ENCODE measurements at regions not wholly inside any gene's neighbourhood (a gene's known extent, or its start where the extent isn't known, plus 50 kb on each side); places are given as distances from the start of the nearest gene placed in this dataset.
"Not testable (repeated sequence)": the region's sequence is repeated elsewhere in the genome, so short reads cannot be mapped to it uniquely, and the experiment has no call there.

GRCh38 chr5:36531401-36531800, 75.0 kb upstream of the SLC1A3 start:
- no peak for DNase-seq

DNA sequence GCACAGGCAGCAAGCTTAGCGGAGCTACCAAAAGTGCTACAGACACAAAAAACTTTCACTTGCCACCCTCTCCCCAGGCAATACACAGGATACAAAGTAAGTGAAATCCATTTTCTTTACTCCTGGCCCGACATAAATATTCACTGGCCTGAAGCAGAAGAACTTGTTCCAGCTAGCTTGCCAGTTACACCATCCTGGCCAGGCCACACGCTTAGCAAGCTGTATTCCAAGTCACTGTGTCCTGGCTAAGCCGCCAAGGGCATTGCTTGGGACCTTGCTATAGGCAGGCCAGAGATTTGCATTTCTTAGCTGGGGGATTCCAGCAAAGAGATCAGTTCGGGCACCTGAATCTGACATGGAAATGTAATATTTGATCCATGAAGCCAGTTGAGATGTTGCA, 71.0 kb upstream of the SLC1A3 start:
- no peak for DNase-seq

- no peak for DNase-seq
Measured at GRCh38 chr5:36535859-36536615, 70.4 kb upstream of the SLC1A3 start.

DNA sequence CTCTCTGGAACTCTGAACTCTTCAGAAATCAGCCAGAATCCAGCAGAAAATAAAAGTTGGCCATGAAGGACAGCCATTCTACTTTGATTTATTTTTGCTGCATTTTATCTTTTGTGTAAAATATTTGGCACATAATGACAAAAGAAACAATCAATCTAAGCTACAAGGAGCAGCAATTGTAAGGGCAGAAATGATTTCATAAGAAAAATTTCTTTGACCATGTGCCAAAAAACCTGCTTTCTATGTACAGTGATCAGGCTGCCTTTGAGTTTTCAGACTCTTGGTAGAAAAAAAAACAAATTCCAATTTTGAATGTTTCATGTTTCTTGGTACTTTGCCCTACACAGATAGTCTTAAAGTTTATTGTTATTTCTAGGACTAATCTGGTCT, 69.8 kb upstream of the SLC1A3 start:
- DNase-seq: no peak

- DNase-seq: no peak
Measured at GRCh38 chr5:36537724-36538123, 68.7 kb upstream of the SLC1A3 start.

GRCh38 chr5:36552651-36553393, 53.6 kb upstream of the SLC1A3 start:
- no peak for DNase-seq

DNA sequence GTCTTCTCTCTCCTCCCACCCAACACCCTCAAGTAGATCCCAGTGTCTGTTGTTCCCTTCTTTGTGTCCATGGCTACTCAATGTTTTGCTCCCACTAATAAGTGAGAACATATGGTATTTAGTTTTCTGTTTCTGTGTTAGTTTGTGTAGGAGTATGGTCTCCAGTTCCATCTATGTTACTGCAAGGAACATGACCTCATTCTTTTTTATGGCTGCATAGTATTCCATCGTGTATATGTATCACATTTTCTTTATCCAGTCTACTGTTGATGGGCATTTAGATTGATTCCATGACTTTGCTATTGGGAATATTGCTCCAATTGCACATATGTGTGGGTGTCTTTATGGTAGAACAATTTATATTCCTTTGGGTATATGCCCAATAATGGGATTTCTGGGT, 51.4 kb upstream of the SLC1A3 start:
- DNase-seq: not testable (repeated sequence)
